ENCODE measurements at regions not wholly inside any gene's neighbourhood (a gene's known extent, or its start where the extent isn't known, plus 50 kb on each side); places are given as distances from the start of the nearest gene placed in this dataset.

DNA sequence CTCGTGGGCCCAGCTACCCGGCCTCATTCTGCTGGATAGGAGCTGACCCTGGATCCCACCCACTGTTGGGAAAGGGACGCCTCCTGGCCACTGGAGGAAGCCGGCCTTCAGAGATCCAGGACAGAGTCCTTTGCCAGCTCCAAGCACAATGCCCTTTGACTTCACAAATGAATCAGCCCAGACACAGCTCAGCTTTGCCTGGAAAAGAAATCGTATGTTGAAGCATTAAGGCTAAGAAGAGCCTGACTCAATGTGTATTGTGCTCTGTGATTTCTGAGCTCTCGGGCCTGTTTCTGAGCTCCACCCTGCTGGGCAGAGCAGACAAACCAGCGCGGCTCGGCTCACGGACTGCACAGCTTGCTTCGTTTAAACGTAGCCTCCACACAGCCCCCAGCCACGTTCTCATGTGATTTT lies 162.9 kb upstream of the APCDD1 start:
- no peaks in the 10 kb centered on the region for H3K36me3 ChIP-seq (ENCODE audit: control insufficient read depth, insufficient read depth, low read length)
- ChIA-PET POLR2A (no interaction called here), CTCF (no interaction called here)
- ATAC-seq (no peak), DNase-seq (ENCODE audit: low read depth, low spot score) (no peak)
- no TSS peak for BruUV-seq (replicated peaks)
- H3K27me3 ChIP-seq (ENCODE audit: control insufficient read depth, insufficient read depth, low read length), result no peaks in the 10 kb centered on the region
- in situ Hi-C loops (cut with HindIII; ENCODE audit: low pct_unique_long_range_greater_than_20kb, low sequenced_read_pairs), result no loop called here
- no peaks in the 10 kb centered on the region for H3K4me1 ChIP-seq (ENCODE audit: control insufficient read depth, insufficient read depth, low read length)
- no peak for TF ChIP-seq POLR2AphosphoS5 (IDR thresholded peaks at IDR 0.05; ENCODE audit: low read depth, low read length)
- no peak for TF ChIP-seq REST (IDR thresholded peaks at IDR 0.05; ENCODE audit: insufficient read depth in 1 of 2, low read depth in 2 of 2, low read length in 1 of 2)
- H3K9me3 ChIP-seq (ENCODE audit: control insufficient read depth, insufficient read depth, low read depth, low read length), result no peaks in the 10 kb centered on the region
- no peak overlapping the region for H3K4me3 ChIP-seq (ENCODE audit: low read depth in 2 of 2, low read length in 2 of 2)
- H3K27ac ChIP-seq (ENCODE audit: low read length), result no peak overlapping the region
- intact Hi-C loops (cut with micrococcal nuclease; ENCODE audit: unreplicated experiment), result no loop called here

DNA sequence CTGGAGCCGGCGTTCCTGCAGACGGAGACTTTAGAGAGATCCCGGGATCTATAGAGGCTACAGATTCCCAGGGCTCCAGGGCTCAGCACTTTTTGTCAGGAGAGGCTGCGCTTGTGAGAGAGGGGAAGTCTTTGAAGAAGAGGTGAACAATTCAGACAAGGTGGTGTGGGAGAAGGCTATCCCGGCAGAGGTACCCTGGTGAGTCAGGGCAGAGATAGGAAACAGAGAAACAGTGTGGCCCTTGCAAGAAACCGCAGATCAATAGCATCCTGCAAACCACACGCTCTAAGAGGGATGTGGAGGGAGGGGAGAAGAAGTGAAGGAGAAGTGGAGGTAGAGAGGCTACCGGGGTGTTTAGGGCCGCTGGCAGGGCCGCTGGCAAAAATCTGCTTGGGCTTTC lies 160.5 kb upstream of the APCDD1 start:
- no TSS peak for BruUV-seq (replicated peaks)
- no peak overlapping the region for H3K4me3 ChIP-seq (ENCODE audit: low read depth in 2 of 2, low read length in 2 of 2)
- H3K27me3 ChIP-seq (ENCODE audit: control insufficient read depth, insufficient read depth, low read length), result no peaks in the 10 kb centered on the region
- TF ChIP-seq CTCF (IDR thresholded peaks at IDR 0.05) (no peak), TCF7L2 (IDR thresholded peaks at IDR 0.05; ENCODE audit: low read depth, low read length) (no peak), POLR2AphosphoS5 (IDR thresholded peaks at IDR 0.05; ENCODE audit: low read depth, low read length) (no peak), SIN3A (IDR thresholded peaks at IDR 0.05; ENCODE audit: borderline replicate concordance, insufficient read depth, low read depth, low read length) (no peak), REST (IDR thresholded peaks at IDR 0.05; ENCODE audit: insufficient read depth in 1 of 2, low read depth in 2 of 2, low read length in 1 of 2) (no peak)
- H3K27ac ChIP-seq (ENCODE audit: low read length), result no peak overlapping the region
- intact Hi-C loops (cut with micrococcal nuclease; ENCODE audit: unreplicated experiment) (no loop called here), in situ Hi-C loops (cut with HindIII; ENCODE audit: low pct_unique_long_range_greater_than_20kb, low sequenced_read_pairs) (no loop called here)
- H3K9me3 ChIP-seq (ENCODE audit: control insufficient read depth, insufficient read depth, low read depth, low read length), result no peaks in the 10 kb centered on the region
- ChIA-PET CTCF (no interaction called here), POLR2A (no interaction called here)
- no peak for ATAC-seq
- no peaks in the 10 kb centered on the region for H3K36me3 ChIP-seq (ENCODE audit: control insufficient read depth, insufficient read depth, low read length)
- DNase-seq (ENCODE audit: low read depth, low spot score), result no peak
- H3K4me1 ChIP-seq (ENCODE audit: control insufficient read depth, insufficient read depth, low read length), result no peaks in the 10 kb centered on the region

All from Panc1 (cell line).